ENCODE measurements at regions not wholly inside any gene's neighbourhood (a gene's known extent, or its start where the extent isn't known, plus 50 kb on each side); places are given as distances from the start of the nearest gene placed in this dataset.

GRCh38 chr2:17375262-17375661 is 143.0 kb downstream of the RAD51AP2 start:
- DNase-seq (no peak), ATAC-seq (no peak)
- H3K4me3 Mint-ChIP-seq = no peak overlapping the region
- peaks cover 11% of the 10 kb centered on the region for H3K9me3 Mint-ChIP-seq
- H3K4me1 Mint-ChIP-seq (ENCODE audit: low read depth) = no peaks in the 10 kb centered on the region
- ChIA-PET POLR2A (no interaction called here), CTCF (no interaction called here)
- intact Hi-C loops (cut with micrococcal nuclease) = no loop called here
- TF ChIP-seq CTCF (IDR thresholded peaks at IDR 0.05) = no peak
- H3K27ac Mint-ChIP-seq = no peak overlapping the region
- no peaks in the 10 kb centered on the region for H3K27me3 Mint-ChIP-seq
- no peaks in the 10 kb centered on the region for H3K36me3 Mint-ChIP-seq (ENCODE audit: low read depth)

GRCh38 chr2:17373741-17374140 is 144.5 kb downstream of the RAD51AP2 start:
- no peak overlapping the region for H3K4me3 Mint-ChIP-seq
- H3K9me3 Mint-ChIP-seq = peaks cover 12% of the 10 kb centered on the region
- ATAC-seq (no peak), DNase-seq (no peak)
- intact Hi-C loops (cut with micrococcal nuclease) = no loop called here
- H3K4me1 Mint-ChIP-seq (ENCODE audit: low read depth) = no peaks in the 10 kb centered on the region
- no peak overlapping the region for H3K27ac Mint-ChIP-seq
- ChIA-PET CTCF (no interaction called here), POLR2A (no interaction called here)
- no peaks in the 10 kb centered on the region for H3K36me3 Mint-ChIP-seq (ENCODE audit: low read depth)
- H3K27me3 Mint-ChIP-seq = no peaks in the 10 kb centered on the region
- TF ChIP-seq CTCF (IDR thresholded peaks at IDR 0.05) = no peak

GRCh38 chr2:17373041-17373440 is 145.2 kb downstream of the RAD51AP2 start:
- intact Hi-C loops (cut with micrococcal nuclease) = no loop called here
- Mint-ChIP-seq H3K36me3 (ENCODE audit: low read depth) (no peaks in the 10 kb centered on the region), H3K4me3 (no peak overlapping the region), H3K4me1 (ENCODE audit: low read depth) (no peaks in the 10 kb centered on the region), H3K27ac (no peak overlapping the region), H3K9me3 (peaks cover 12% of the 10 kb centered on the region), H3K27me3 (no peaks in the 10 kb centered on the region)
- DNase-seq (no peak), ATAC-seq (no peak)
- ChIA-PET CTCF (no interaction called here), POLR2A (no interaction called here)
- TF ChIP-seq CTCF (IDR thresholded peaks at IDR 0.05) = no peak

GRCh38 chr2:17363846-17364245 is 154.4 kb downstream of the RAD51AP2 start:
- ATAC-seq (no peak), DNase-seq (no peak)
- no peaks in the 10 kb centered on the region for H3K36me3 Mint-ChIP-seq (ENCODE audit: low read depth)
- H3K4me3 Mint-ChIP-seq = no peak overlapping the region
- no peaks in the 10 kb centered on the region for H3K27me3 Mint-ChIP-seq
- intact Hi-C loops (cut with micrococcal nuclease) = no loop called here
- H3K27ac Mint-ChIP-seq = no peak overlapping the region
- TF ChIP-seq CTCF (IDR thresholded peaks at IDR 0.05) = no peak
- peaks cover 13% of the 10 kb centered on the region for H3K9me3 Mint-ChIP-seq
- ChIA-PET CTCF (no interaction called here), POLR2A (no interaction called here)
- no peaks in the 10 kb centered on the region for H3K4me1 Mint-ChIP-seq (ENCODE audit: low read depth)

- intact Hi-C loops (cut with micrococcal nuclease) = no loop called here
- no peak for TF ChIP-seq CTCF (IDR thresholded peaks at IDR 0.05)
- Mint-ChIP-seq H3K36me3 (ENCODE audit: low read depth) (no peaks in the 10 kb centered on the region), H3K4me1 (ENCODE audit: low read depth) (no peaks in the 10 kb centered on the region), H3K27ac (no peak overlapping the region), H3K9me3 (peaks cover 13% of the 10 kb centered on the region), H3K4me3 (no peak overlapping the region), H3K27me3 (no peaks in the 10 kb centered on the region)
- ChIA-PET POLR2A (no interaction called here), CTCF (no interaction called here)
- ATAC-seq (no peak), DNase-seq (no peak)
Measured at GRCh38 chr2:17362956-17363355, 155.3 kb downstream of the RAD51AP2 start.
